HG02588 (cell line): ENCODE measurements at regions not wholly inside any gene's neighbourhood (a gene's known extent, or its start where the extent isn't known, plus 50 kb on each side); places are given as distances from the start of the nearest gene placed in this dataset.
"Not testable (repeated sequence)": the region's sequence is repeated elsewhere in the genome, so short reads cannot be mapped to it uniquely, and the experiment has no call there.

Source experiments
- ATAC-seq: cut with Tn5 transposase; IDR thresholded peaks from one replicate; pipeline ENCODE4 v1.9.1; 2021; ENCODE audit warnings: mild to moderate bottlenecking, moderate library complexity; ENCODE audit not compliant: unreplicated experiment

DNA sequence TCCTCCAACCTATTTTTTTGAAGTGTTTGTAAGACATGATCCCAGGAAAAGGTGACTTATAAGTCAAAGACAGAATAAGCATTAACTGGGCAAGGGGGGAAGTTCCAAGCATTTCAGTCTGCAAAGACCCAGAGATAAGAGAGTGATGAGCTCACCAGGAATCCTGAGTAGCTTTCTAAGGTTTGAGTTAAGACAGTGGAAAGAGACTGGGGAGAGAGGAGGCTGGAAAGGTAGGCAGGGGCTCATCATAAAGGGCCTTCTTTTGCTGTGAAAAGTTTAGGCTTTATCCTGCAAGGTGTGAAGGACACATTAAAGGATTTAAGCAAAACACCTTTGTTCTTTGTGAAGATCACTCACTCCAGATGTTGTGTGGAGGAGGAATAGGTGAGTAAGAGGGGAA lies 438.8 kb downstream of the CHL1 start:
- no peak for ATAC-seq

GRCh38 chr3:643376-643775 lies 446.8 kb downstream of the CHL1 start:
- no peak for ATAC-seq

DNA sequence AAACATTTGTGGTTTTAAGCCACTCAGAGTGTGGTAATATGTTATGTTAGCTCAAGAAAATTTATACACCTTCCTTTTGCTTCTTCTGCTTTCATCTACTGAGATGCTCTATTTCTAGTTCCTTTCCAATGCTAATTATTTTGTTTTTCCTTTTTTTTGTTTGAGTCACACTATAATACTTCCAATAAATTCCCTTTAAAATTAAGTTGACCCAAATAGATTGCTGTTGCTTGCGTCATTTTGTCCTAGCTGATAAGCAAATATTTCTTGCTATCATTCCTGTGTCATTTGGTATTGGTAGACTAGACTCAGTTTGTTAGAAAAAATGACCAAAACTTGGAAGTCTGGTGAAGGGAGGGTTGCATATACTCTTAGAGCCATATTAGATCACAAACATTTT lies 437.0 kb upstream of the CNTN6 start:
- ATAC-seq: no peak

DNA sequence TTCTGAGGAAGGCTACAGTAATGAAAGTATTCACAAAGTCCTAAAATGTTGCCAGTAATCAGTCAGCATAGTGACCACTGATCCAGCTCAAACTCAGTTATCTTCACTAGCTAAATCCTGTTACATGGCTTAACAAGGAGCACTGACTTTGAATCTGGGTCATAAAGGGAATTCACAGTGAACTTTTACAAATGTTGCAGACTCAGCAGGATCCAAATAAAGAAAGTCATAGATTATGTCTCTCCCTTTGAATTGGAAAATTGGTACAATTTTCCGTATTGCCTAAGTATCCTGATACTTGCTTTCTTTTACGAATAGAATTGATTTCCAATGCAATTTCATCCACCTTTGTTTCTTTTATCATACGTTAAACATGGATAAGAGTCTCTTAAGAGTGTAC lies 431.5 kb upstream of the CNTN6 start:
- no peak for ATAC-seq

DNA sequence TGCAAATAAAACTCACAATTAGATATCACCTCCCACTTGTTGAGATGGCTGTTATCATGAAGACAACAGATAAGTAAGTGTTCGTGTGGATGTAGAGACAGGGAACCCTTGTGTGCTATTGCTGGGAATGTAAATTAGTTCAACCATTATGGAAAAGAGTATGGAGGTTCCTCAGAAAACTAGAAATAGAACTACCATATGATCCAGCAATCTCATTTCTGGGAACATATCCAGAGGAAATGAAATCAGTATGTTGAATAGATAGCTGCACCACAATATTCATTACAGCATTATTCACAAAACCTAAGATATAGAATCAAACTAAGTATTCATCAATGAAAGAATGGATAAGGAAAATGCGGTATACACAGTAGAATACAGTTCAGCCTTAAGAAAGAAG lies 418.7 kb upstream of the CNTN6 start:
- ATAC-seq: no peak

- no peak for ATAC-seq
Measured at GRCh38 chr3:675846-676245, 417.0 kb upstream of the CNTN6 start.

- ATAC-seq: no peak
Measured at GRCh38 chr3:683770-684169, 409.1 kb upstream of the CNTN6 start.

DNA sequence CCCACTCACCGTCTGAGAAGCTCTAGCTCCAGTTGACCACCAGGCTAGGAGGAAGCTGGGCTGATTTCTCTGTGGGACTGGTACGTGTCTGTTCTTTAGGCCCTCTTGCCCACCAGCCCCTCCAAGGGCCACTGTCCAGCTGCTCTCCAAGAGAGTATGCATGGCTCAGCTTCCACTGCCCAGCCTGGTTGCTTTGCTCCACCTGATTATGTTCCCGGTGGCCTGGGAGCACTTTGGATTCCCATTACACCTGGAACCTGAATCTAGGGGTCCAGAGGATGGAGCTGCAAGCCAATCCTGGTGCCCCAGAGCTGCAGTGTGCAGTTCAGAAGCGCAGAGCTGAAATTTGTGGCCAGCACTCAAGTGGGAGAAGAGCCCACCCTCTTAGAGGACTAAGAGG lies 402.1 kb upstream of the CNTN6 start:
- no peak for ATAC-seq

DNA sequence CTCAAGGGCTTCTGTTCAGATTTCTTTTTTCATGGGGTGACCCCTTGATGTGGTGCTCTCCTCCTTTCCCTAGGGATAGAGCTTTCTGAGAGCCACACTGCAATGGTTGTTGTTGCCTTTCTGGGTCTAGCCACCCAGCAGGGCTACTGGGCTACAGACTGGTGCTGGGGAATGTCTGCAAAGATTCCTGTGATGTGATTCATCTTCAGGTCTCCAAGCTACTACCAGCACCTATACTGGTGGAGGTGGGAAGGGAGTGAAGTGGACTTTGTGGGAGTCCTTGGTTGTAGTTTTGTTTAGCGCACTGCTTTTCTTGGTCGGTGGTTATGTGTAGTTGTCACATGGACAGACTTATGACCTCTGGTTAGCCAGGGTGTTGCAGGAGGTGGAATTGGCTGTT lies 392.3 kb upstream of the CNTN6 start:
- no peak for ATAC-seq

DNA sequence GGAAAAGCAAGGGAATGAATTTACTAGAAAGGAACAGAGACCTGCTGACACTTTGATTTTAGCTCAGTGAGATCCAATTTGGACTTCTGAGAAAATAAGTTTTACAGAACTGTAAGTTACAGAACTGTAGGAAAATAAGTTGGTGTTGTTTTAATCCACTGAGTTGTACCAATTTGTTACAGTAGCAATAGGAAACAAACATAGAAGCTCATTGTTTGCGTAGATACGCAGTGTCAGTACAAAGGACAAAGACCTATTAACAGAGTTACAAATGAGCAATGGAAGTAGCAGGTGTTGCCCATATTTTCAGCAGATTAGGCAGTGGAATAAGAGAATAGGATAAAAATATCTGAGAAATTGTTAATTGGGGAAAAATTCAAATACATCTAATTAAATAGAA lies 385.8 kb upstream of the CNTN6 start:
- ATAC-seq: no peak

- no peak for ATAC-seq
Measured at GRCh38 chr3:713006-713621, 379.7 kb upstream of the CNTN6 start.

- ATAC-seq: no peak
Measured at GRCh38 chr3:713947-714620, 378.7 kb upstream of the CNTN6 start.

GRCh38 chr3:721086-721485 lies 371.7 kb upstream of the CNTN6 start:
- ATAC-seq: no peak

DNA sequence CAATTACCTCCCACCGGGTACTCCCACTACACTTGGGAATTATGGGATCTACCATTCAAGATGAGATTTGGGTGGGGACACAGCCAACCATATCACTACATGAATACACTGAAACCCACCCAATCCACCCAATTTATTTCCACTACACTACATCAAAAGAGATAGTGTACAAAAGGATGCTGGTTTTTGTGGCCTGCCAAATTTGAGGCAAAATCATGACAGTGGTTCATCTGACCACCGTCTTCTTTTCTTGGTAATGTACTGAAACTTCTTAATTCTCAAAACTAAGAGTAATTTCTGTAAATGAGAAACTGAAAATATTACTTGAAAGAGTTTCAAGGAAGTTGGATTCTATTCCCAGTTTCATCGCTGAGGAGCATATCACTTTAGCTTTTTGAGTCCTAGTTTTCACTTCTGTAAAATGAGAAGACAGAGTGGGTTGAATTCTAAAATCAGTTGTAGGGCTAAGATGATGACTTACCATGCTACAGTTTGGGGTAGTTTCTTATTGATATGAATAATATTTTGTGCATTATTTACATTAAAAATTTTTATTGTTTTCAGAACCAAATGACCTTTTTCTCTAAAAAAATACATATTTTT lies 360.4 kb upstream of the CNTN6 start:
- ATAC-seq: no peak

DNA sequence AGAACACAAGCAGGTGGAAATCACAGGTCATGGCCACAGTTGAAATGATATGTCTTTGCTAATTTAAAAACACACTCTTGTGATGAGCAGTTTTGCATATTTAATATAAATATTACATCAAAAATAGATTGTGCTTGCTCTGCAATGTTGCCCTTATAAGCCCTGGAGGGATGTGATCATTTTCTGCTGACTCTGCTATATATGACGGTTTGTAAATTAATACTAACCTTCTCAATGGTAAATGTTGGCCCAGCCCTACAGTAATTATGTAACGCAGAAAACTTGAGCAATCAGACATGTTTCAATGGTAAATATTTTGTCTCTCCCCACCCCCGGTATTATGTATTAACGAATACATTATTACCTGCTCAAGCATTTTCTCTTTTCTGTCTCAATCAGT lies 359.5 kb upstream of the CNTN6 start:
- ATAC-seq: no peak

- no peak for ATAC-seq
Measured at GRCh38 chr3:757711-758110, 335.1 kb upstream of the CNTN6 start.

GRCh38 chr3:759106-759505 lies 333.7 kb upstream of the CNTN6 start:
- ATAC-seq: no peak

DNA sequence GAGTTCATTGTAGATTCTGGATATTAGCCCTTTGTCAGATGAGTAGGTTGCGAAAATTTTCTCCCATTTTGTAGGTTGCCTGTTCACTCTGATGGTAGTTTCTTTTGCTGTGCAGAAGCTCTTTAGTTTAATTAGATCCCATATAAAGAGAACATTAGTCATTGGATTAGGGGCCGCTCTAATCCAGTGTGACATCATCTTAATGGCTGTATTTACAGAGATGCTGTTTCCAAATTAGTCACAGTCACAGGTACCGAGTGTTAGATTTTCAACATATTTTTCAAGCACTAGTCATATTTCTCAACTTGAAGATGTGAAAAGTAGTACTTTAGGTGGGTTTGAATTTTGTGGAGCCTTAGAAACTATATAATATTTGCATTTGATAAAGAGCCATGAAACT lies 319.4 kb upstream of the CNTN6 start:
- ATAC-seq: not testable (repeated sequence)

DNA sequence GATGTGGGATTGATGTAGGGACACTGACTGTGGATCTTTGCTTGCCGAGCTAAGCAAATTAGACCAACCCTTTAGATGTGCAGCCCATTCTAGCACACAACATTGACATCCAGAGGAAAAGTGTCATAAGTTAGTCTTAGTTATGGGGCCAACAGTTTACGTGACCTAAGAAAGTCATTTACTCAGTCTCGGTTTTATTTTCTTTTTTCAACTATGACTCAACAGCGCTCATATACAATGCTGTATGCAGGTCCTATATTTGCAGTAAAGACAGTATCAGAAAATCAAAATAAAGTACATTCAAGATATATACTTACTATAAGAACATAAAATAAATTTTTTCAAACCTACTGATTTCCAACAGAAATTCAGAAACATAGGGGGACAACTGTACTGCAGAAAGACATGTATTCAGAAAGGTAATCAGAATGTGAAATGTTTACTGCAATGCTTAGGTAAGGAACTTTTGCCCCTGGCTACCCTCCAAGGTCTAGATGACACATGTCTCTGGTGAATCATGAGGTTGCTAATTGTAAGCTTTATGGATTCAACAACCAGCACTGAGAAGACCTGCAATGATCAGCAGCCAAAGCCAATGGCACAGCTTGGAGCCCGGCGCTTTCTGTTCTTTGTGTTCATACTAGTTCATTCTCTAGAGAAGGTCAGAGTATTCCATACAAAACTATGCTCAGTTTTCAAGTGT lies 317.5 kb upstream of the CNTN6 start:
- no peak for ATAC-seq

DNA sequence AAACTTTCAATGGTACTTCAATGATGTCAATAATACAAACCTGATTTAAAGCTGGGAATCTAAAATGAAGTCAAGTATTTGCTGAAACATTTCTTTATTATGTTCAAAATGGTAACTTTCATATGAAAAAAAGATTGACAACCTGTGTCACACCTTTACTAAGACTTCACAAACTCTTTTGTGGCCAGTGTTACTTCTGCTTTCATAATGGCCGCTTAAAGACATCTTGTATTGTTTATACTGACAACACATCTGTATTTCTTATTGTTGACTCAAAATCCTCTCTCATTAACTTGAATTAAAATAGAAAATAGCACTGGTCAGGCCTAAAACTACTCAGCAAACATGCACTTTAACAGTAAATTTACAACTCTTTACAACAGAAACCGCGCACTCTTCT lies 312.3 kb upstream of the CNTN6 start:
- no peak for ATAC-seq

GRCh38 chr3:791442-791841 lies 301.4 kb upstream of the CNTN6 start:
- ATAC-seq: no peak

- ATAC-seq: no peak
Measured at GRCh38 chr3:792630-793029, 300.2 kb upstream of the CNTN6 start.
